ENCODE measurements at regions not wholly inside any gene's neighbourhood (a gene's known extent, or its start where the extent isn't known, plus 50 kb on each side); places are given as distances from the start of the nearest gene placed in this dataset.

DNA sequence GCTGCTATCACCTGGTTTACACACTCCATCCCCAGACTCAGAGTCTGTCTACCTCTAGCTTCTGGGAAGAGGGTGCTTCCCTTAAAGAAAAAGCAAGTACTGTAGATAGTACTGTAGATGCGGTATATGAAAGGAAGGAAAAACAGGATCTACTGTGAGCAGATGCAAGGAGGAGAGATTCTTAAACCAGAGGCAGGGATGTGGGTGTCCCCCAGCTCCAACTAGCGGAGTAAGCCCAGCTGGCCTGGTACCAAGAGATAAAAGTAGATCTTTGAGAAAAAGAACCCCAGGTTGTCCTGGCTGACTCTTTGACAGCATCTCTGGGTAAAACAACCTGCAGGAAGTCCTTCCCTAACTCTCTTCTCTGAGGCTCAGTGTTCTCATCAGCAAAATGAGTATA, 523.7 kb upstream of the PROK2 start:
- ChIA-PET CTCF (ENCODE audit: partially characterized antibody) (interaction anchor here (0.7 to 1.0 kb wide), 2 partner anchors 88 to 474 kb away, joined by 3 read pairs; no protein-coding TSS in a partner anchor), POLR2A (ENCODE audit: partially characterized antibody) (no interaction called here)
- DNase-seq (ENCODE audit: low read depth in 1 of 2, low spot score in 2 of 2): no peak
- TF ChIP-seq KDM5A (IDR thresholded peaks at IDR 0.05; ENCODE audit: low read length): no peak
- TF ChIP-seq NANOG (IDR thresholded peaks at IDR 0.05; ENCODE audit: insufficient read depth, low read depth, low read length, poor library complexity, severe bottlenecking): no peak
- no peak for TF ChIP-seq HDAC2 (IDR thresholded peaks at IDR 0.05; ENCODE audit: borderline replicate concordance in 1 of 2, low read depth in 2 of 2, low read length in 2 of 2)
- TF ChIP-seq POU5F1 (IDR thresholded peaks at IDR 0.05; ENCODE audit: low read depth, low read length): no peak
- no peak for TF ChIP-seq KDM1A (IDR thresholded peaks at IDR 0.05; ENCODE audit: borderline replicate concordance, low read length)
- TF ChIP-seq GABPA (IDR thresholded peaks at IDR 0.05; ENCODE audit: borderline replicate concordance, insufficient read depth, low read length): no peak
- no peak for TF ChIP-seq BCL11A (IDR thresholded peaks at IDR 0.05; ENCODE audit: low read depth in 2 of 2, low read length in 2 of 2)
- TF ChIP-seq KDM4A (IDR thresholded peaks at IDR 0.05; ENCODE audit: low read depth, low read length, severe bottlenecking): no peak
- TF ChIP-seq SP2 (IDR thresholded peaks at IDR 0.05; ENCODE audit: low read length): no peak
- TF ChIP-seq TCF12 (IDR thresholded peaks at IDR 0.05; ENCODE audit: low read depth, low read length): no peak
- no peak for TF ChIP-seq RNF2 (IDR thresholded peaks at IDR 0.05; ENCODE audit: borderline replicate concordance, low read depth, low read length, missing control alignments, poor library complexity, severe bottlenecking)
- TF ChIP-seq RBBP5 (IDR thresholded peaks at IDR 0.05; ENCODE audit: borderline replicate concordance, low read depth, low read length): no peak
- no peak for TF ChIP-seq RFX5 (IDR thresholded peaks at IDR 0.05; ENCODE audit: borderline replicate concordance, low read depth, low read length)
- no peak for TF ChIP-seq SRF (IDR thresholded peaks at IDR 0.05; ENCODE audit: low read depth, low read length)

More for the DNA sequence above, 523.7 kb upstream of the PROK2 start:
- Histone ChIP-seq H3K23ac (ENCODE audit: insufficient read length) (no peak overlapping the region), H4K8ac (ENCODE audit: extremely low read depth, insufficient read depth, low read length) (no peak overlapping the region), H3K4me1 (replicated peaks in 1 of 4; ENCODE audit: control insufficient read depth in 3 of 4, insufficient read depth in 4 of 4, low read length in 3 of 4) (peaks cover 0 to 6% (median 6%) of the 10 kb centered on the region in 4 experiments; a peak in 6 of 7 replicates), H2AK5ac (ENCODE audit: low read depth, low read length) (no peak overlapping the region), H3K4ac (replicated peaks; ENCODE audit: insufficient read length, low read depth, low read length) (no peak overlapping the region), H3K18ac (ENCODE audit: extremely low read depth, low read length) (no peak overlapping the region), H3K14ac (ENCODE audit: insufficient read length) (no peak overlapping the region), H3K4me3 (ENCODE audit: extremely low read depth in 1 of 4, insufficient read depth in 2 of 4, low read depth in 3 of 4, low read length in 4 of 4) (no peak overlapping the region), H2BK5ac (ENCODE audit: low read depth, low read length) (no peak overlapping the region), H3K56ac (replicated peaks; ENCODE audit: insufficient read length, low read depth, low read length) (no peak overlapping the region), H3K9ac (replicated peaks in 1 of 4; ENCODE audit: extremely low read depth in 1 of 4, low read depth in 3 of 4, low read length in 3 of 4) (no peak overlapping the region), H2BK15ac (ENCODE audit: low read length) (no peak overlapping the region), H4K91ac (replicated peaks; ENCODE audit: insufficient read length, low read length) (no peak overlapping the region), H3K79me1 (ENCODE audit: low read depth, low read length) (no peaks in the 10 kb centered on the region), H4K5ac (ENCODE audit: insufficient read length, low read depth, low read length) (no peak overlapping the region), H3K23me2 (ENCODE audit: low read depth, low read length) (no peaks in the 10 kb centered on the region), H2AFZ (ENCODE audit: low read length) (no peak overlapping the region), H2BK12ac (ENCODE audit: low read depth, low read length) (no peak overlapping the region), H2BK120ac (replicated peaks; ENCODE audit: low read depth, low read length) (no peak overlapping the region), H4K20me1 (replicated peaks in 1 of 2; ENCODE audit: control insufficient read depth in 1 of 2, insufficient read depth in 2 of 2, low read length in 2 of 2) (no peaks in the 10 kb centered on the region), H3K27ac (ENCODE audit: low read depth, low read length) (no peak overlapping the region), H2BK20ac (ENCODE audit: low read length) (0 out of 2 replicates have a peak overlapping the region, but pooled peaks have one; percentile 15), H3K4me2 (ENCODE audit: insufficient read depth in 1 of 2, low read depth in 2 of 2, low read length in 2 of 2) (no peak overlapping the region), H3K79me2 (ENCODE audit: control insufficient read depth in 1 of 2, insufficient read depth in 2 of 2, low read length in 2 of 2) (no peaks in the 10 kb centered on the region), H3K9me3 (ENCODE audit: insufficient read depth in 2 of 2, low read depth in 1 of 2, low read length in 1 of 2) (no peaks in the 10 kb centered on the region), H3K27me3 (replicated peaks in 1 of 4; ENCODE audit: control insufficient read depth in 3 of 4, extremely low read depth in 1 of 4, insufficient read depth in 3 of 4, low read length in 3 of 4) (no peaks in the 10 kb centered on the region; a peak in 2 of 7 replicates), H3K36me3 (ENCODE audit: control insufficient read depth in 2 of 4, insufficient read depth in 4 of 4, low read length in 3 of 4) (no peaks in the 10 kb centered on the region)
- no peak for FAIRE-seq
- WGBS, 2 experiments (ENCODE audit: extremely low coverage in 1 of 2, insufficient coverage in 1 of 2, insufficient read length in 1 of 2, insufficient replicate concordance in 2 of 2, low coverage in 1 of 2, low lambda C conversion rate in 2 of 2, missing lambda C conversion rate in 1 of 2): 100% methylated on average over 2 of the region's 2 CpGs; no CpG with 5 or more reads in 1 of the 2 experiments

Measured in H1 (cell line).